ENCODE measurements at regions not wholly inside any gene's neighbourhood (a gene's known extent, or its start where the extent isn't known, plus 50 kb on each side); places are given as distances from the start of the nearest gene placed in this dataset.

- no peak for DNase-seq (ENCODE audit: low spot score in 2 of 2, unreplicated experiment in 2 of 2)
- Mint-ChIP-seq H3K36me3 (no peaks in the 10 kb centered on the region), H3K4me1 (peaks cover 7% of the 10 kb centered on the region), H3K27ac (no peak overlapping the region), H3K9me3 (peaks cover 12% of the 10 kb centered on the region), H3K27me3 (ENCODE audit: low read depth) (peaks cover 14% of the 10 kb centered on the region), H3K4me3 (no peak overlapping the region)
- no peak for TF ChIP-seq CTCF (IDR thresholded peaks at IDR 0.05; ENCODE audit: unreplicated experiment)
Measured at GRCh38 chr17:74123350-74123749, 80.1 kb upstream of the RPL38 start.

GRCh38 chr17:74123866-74124444 is 79.5 kb upstream of the RPL38 start:
- no peak for TF ChIP-seq CTCF (IDR thresholded peaks at IDR 0.05; ENCODE audit: unreplicated experiment)
- DNase-seq (ENCODE audit: low spot score in 2 of 2, unreplicated experiment in 2 of 2), result no peak
- H3K4me3 Mint-ChIP-seq, result no peak overlapping the region
- peaks cover 15% of the 10 kb centered on the region for H3K27me3 Mint-ChIP-seq (ENCODE audit: low read depth)
- no peaks in the 10 kb centered on the region for H3K36me3 Mint-ChIP-seq
- peaks cover 12% of the 10 kb centered on the region for H3K9me3 Mint-ChIP-seq
- H3K27ac Mint-ChIP-seq, result no peak overlapping the region
- H3K4me1 Mint-ChIP-seq, result peaks cover 7% of the 10 kb centered on the region

GRCh38 chr17:74125156-74125555 is 78.3 kb upstream of the RPL38 start:
- DNase-seq (ENCODE audit: low spot score in 2 of 2, unreplicated experiment in 2 of 2), result no peak
- no peak for TF ChIP-seq CTCF (IDR thresholded peaks at IDR 0.05; ENCODE audit: unreplicated experiment)
- peaks cover 7% of the 10 kb centered on the region for H3K4me1 Mint-ChIP-seq
- H3K27ac Mint-ChIP-seq, result peak overlapping the region; percentile 32
- no peak overlapping the region for H3K4me3 Mint-ChIP-seq
- peaks cover 12% of the 10 kb centered on the region for H3K9me3 Mint-ChIP-seq
- H3K27me3 Mint-ChIP-seq (ENCODE audit: low read depth), result peaks cover 15% of the 10 kb centered on the region
- no peaks in the 10 kb centered on the region for H3K36me3 Mint-ChIP-seq

GRCh38 chr17:74126179-74126900 is 77.1 kb upstream of the RPL38 start:
- Mint-ChIP-seq H3K4me1 (peaks cover 7% of the 10 kb centered on the region), H3K4me3 (no peak overlapping the region), H3K27me3 (ENCODE audit: low read depth) (peaks cover 18% of the 10 kb centered on the region), H3K27ac (no peak overlapping the region), H3K36me3 (no peaks in the 10 kb centered on the region), H3K9me3 (peaks cover 11% of the 10 kb centered on the region)
- DNase-seq (ENCODE audit: low spot score in 2 of 2, unreplicated experiment in 2 of 2), result no peak
- no peak for TF ChIP-seq CTCF (IDR thresholded peaks at IDR 0.05; ENCODE audit: unreplicated experiment)

GRCh38 chr17:74126959-74127358 is 76.5 kb upstream of the RPL38 start:
- H3K4me1 Mint-ChIP-seq, result peaks cover 7% of the 10 kb centered on the region
- no peak for TF ChIP-seq CTCF (IDR thresholded peaks at IDR 0.05; ENCODE audit: unreplicated experiment)
- no peak overlapping the region for H3K27ac Mint-ChIP-seq
- H3K4me3 Mint-ChIP-seq, result no peak overlapping the region
- H3K36me3 Mint-ChIP-seq, result no peaks in the 10 kb centered on the region
- peaks cover 22% of the 10 kb centered on the region for H3K27me3 Mint-ChIP-seq (ENCODE audit: low read depth)
- H3K9me3 Mint-ChIP-seq, result peaks cover 8% of the 10 kb centered on the region
- no peak for DNase-seq (ENCODE audit: low spot score in 2 of 2, unreplicated experiment in 2 of 2)
